ENCODE measurements at regions not wholly inside any gene's neighbourhood (a gene's known extent, or its start where the extent isn't known, plus 50 kb on each side); places are given as distances from the start of the nearest gene placed in this dataset.

DNA sequence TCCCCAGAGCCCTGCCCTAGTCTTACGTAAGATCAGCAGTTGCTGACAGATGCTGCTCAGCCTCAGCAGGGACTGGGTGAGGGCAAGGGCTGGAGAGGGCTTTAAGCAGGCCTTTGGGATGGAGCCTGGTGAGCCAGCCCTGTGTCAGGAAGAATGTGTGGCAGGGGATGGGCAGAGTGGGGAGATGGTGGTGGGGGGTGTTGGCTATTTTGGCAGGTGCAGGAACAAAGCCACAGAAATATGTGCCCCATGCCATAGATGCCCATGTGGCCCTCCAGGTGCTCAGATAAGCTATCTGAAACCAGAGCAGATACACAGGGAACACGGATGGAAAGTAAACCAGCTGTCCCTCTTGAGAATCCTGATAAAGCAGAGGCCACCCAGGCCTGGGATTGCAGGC is 1325.0 kb downstream of the UQCRFS1 start:
- no peak overlapping the region for H3K4me3 ChIP-seq
- TF ChIP-seq POLR2AphosphoS5 (IDR thresholded peaks at IDR 0.05) (no peak), POLR2A (IDR thresholded peaks at IDR 0.05) (no peak)
- TF ChIP-seq, protein P1, sequence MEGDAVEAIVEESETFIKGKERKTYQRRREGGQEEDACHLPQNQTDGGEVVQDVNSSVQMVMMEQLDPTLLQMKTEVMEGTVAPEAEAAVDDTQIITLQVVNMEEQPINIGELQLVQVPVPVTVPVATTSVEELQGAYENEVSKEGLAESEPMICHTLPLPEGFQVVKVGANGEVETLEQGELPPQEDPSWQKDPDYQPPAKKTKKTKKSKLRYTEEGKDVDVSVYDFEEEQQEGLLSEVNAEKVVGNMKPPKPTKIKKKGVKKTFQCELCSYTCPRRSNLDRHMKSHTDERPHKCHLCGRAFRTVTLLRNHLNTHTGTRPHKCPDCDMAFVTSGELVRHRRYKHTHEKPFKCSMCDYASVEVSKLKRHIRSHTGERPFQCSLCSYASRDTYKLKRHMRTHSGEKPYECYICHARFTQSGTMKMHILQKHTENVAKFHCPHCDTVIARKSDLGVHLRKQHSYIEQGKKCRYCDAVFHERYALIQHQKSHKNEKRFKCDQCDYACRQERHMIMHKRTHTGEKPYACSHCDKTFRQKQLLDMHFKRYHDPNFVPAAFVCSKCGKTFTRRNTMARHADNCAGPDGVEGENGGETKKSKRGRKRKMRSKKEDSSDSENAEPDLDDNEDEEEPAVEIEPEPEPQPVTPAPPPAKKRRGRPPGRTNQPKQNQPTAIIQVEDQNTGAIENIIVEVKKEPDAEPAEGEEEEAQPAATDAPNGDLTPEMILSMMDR (IDR thresholded peaks at IDR 0.05 in 8 of 11, conservative IDR thresholded peaks at IDR 0.05 in 3 of 11): no peak
- H3K27ac ChIP-seq: no peak overlapping the region
- intact Hi-C loops (cut with DNase I; ENCODE audit: low total_unique reads): no loop called here
- H3K9me3 ChIP-seq: peaks cover 0 to 73% (median 8%) of the 10 kb centered on the region in 8 donors
- H3K4me1 ChIP-seq: no peaks in the 10 kb centered on the region
- H3K36me3 ChIP-seq: no peaks in the 10 kb centered on the region
- WGBS, 5 donors: 59 to 68% (median 61%) methylated on average over 2 of the region's 2 CpGs
- no peak for DNase-seq
- no peaks in the 10 kb centered on the region for H3K27me3 ChIP-seq (replicated peaks in 1 of 7)

DNA sequence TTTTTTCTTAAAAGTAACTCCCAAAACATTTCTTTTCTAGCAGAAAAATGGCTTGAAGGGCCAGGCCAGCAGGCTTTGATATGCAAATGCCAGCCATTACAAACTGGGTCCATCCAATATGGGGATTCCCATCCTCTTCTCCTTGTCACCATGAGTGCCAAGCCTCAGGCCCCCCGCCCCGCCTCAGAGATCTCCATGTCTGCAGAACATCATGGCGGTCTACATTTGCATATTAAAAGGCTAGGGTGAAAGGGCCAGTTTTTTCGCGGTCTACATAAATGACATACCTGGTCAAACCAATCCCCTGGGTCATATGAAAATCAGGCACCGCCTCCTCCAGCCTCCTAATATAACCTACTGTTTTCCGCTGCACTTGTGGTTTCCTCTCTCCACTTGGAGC is 1327.6 kb downstream of the UQCRFS1 start:
- no peak for TF ChIP-seq POLR2AphosphoS5 (IDR thresholded peaks at IDR 0.05)
- no peak for TF ChIP-seq POLR2A (IDR thresholded peaks at IDR 0.05)
- TF ChIP-seq, protein P1 (IDR thresholded peaks at IDR 0.05 in 8 of 11, conservative IDR thresholded peaks at IDR 0.05 in 3 of 11): no peak
- Histone ChIP-seq H3K27me3 (replicated peaks in 1 of 7) (no peaks in the 10 kb centered on the region), H3K27ac (no peak overlapping the region), H3K4me3 (no peak overlapping the region), H3K36me3 (no peaks in the 10 kb centered on the region), H3K9me3 (peaks cover 0 to 72% (median 8%) of the 10 kb centered on the region in 8 donors), H3K4me1 (no peaks in the 10 kb centered on the region)
- WGBS, 5 donors: 83 to 91% (median 89%) methylated on average over 7 of the region's 7 CpGs
- intact Hi-C loops (cut with DNase I; ENCODE audit: low total_unique reads): no loop called here
- no peak for DNase-seq

DNA sequence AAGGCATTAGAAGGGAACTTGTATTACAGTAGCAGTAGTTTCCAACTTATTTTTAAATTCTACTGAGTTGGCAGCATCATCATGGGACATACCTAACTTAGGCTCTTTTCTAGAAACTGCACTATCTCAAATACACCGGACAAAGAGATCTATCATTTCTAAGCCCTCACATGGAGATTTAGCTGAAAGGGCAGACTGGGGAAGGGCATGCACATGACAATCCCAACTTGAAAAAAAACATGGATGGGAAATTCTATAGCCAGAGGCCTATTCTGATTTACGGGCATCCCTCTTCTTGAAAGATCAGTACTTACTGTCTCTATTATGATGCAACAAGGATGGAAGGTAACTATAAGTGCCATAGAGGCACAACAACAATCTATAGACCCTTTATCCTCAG is 1328.6 kb downstream of the UQCRFS1 start:
- TF ChIP-seq POLR2A (IDR thresholded peaks at IDR 0.05) (no peak), POLR2AphosphoS5 (IDR thresholded peaks at IDR 0.05) (no peak)
- TF ChIP-seq, protein P1 (IDR thresholded peaks at IDR 0.05 in 8 of 11, conservative IDR thresholded peaks at IDR 0.05 in 3 of 11): no peak
- Histone ChIP-seq H3K4me3 (no peak overlapping the region), H3K27me3 (replicated peaks in 1 of 7) (no peaks in the 10 kb centered on the region), H3K4me1 (no peaks in the 10 kb centered on the region), H3K9me3 (peaks cover 0 to 66% (median 8%) of the 10 kb centered on the region in 8 donors), H3K36me3 (no peaks in the 10 kb centered on the region), H3K27ac (no peak overlapping the region)
- intact Hi-C loops (cut with DNase I; ENCODE audit: low total_unique reads): no loop called here
- WGBS, 5 donors: 81 to 94% (median 91%) methylated on average over 2 of the region's 2 CpGs
- no peak for DNase-seq

DNA sequence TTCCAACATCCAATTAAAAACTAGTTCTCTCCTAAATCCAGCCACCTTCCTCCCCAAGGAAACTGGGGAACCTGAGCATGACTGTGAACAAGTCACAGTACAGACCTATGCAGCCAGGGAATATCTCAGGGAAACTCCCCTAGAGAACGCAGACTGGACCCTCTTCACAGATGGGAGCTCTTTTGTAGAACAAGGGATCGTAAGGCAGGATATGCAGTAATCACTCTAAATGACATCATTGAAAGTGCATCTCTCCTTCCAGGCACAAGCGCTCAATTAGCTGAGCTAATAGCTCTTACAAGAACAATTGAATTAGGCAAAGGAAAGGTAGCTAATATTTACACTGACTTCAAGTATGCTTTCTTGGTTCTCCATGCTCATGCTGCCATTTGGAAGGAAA is 1331.7 kb downstream of the UQCRFS1 start:
- no peak overlapping the region for H3K27ac ChIP-seq
- no peak overlapping the region for H3K4me3 ChIP-seq
- intact Hi-C loops (cut with DNase I; ENCODE audit: low total_unique reads): no loop called here
- no peaks in the 10 kb centered on the region for H3K36me3 ChIP-seq
- TF ChIP-seq POLR2AphosphoS5 (IDR thresholded peaks at IDR 0.05): no peak
- TF ChIP-seq, protein P1 (IDR thresholded peaks at IDR 0.05 in 8 of 11, conservative IDR thresholded peaks at IDR 0.05 in 3 of 11): no peak
- TF ChIP-seq POLR2A (IDR thresholded peaks at IDR 0.05): no peak
- peaks cover 0 to 58% (median 4%) of the 10 kb centered on the region in 8 donors for H3K9me3 ChIP-seq
- no peaks in the 10 kb centered on the region for H3K4me1 ChIP-seq
- WGBS, 5 donors: 84 to 92% (median 87%) methylated on average over 3 of the region's 3 CpGs
- no peak for DNase-seq
- H3K27me3 ChIP-seq (replicated peaks in 1 of 7): no peaks in the 10 kb centered on the region

Measured in spleen (tissue), 11 donors.